A673 (cell line): ENCODE measurements at regions not wholly inside any gene's neighbourhood (a gene's known extent, or its start where the extent isn't known, plus 50 kb on each side); places are given as distances from the start of the nearest gene placed in this dataset.

Experiments
- BruUV-seq: library from RNA; stranded (reverse); fragments of 400-500 nt; replicated peaks from 2 replicates; lab custom pipeline; 2021; lab: Mats Ljungman, UMichigan
- CTCF ChIA-PET: fragments of 300-600 bp; sonication (Branson Sonifier 250); formaldehyde crosslinking; loops from one replicate; lab custom pipeline; 2022; ENCODE audit warnings: antibody characterized with exemption; lab: Charles Lee
- POLR2A ChIA-PET: fragments of 300-600 bp; sonication (Branson Sonifier 250); formaldehyde crosslinking; loops from one replicate; lab custom pipeline; 2022; ENCODE audit warnings: antibody characterized with exemption; ENCODE audit not compliant: low non-redundant PET; lab: Charles Lee
- DNase-seq: peaks from one replicate; pipeline ENCODE4 v3.0.0-alpha.2; 2015; ENCODE audit warnings: low spot score
- H3K27ac ChIP-seq: fragments of 200-600 bp; sonication (generic); 2 replicates; pipeline ENCODE4 v1.5.1; 2016; ENCODE audit warnings: mixed run types, low read depth, mild to moderate bottlenecking, mixed read lengths, antibody characterized with exemption, low read length; ENCODE audit not compliant: poor library complexity, severe bottlenecking
- H3K27me3 ChIP-seq: fragments of 200-600 bp; sonication (generic); replicated peaks from 2 replicates; pipeline ENCODE4 v1.6.1; 2017; ENCODE audit warnings: mixed run types, low read depth, mild to moderate bottlenecking, mixed read lengths, antibody characterized with exemption, low read length; ENCODE audit not compliant: insufficient read depth, poor library complexity
- H3K36me3 ChIP-seq: fragments of 200-600 bp; sonication (generic); 2 replicates; pipeline ENCODE4 v1.6.1; 2016; ENCODE audit warnings: mixed run types, mild to moderate bottlenecking, mixed read lengths, antibody characterized with exemption, low read length; ENCODE audit not compliant: insufficient read depth, poor library complexity, severe bottlenecking
- H3K4me1 ChIP-seq: fragments of 200-600 bp; sonication (generic); 2 replicates; pipeline ENCODE4 v1.6.1; 2017; ENCODE audit warnings: mixed run types, mild to moderate bottlenecking, mixed read lengths, antibody characterized with exemption, low read length; ENCODE audit not compliant: insufficient read depth, poor library complexity, severe bottlenecking
- H3K4me3 ChIP-seq: fragments of 200-600 bp; sonication (generic); 2 replicates; pipeline ENCODE4 v1.5.1; 2016; ENCODE audit warnings: low read depth, mixed run types, mild to moderate bottlenecking, mixed read lengths, low read length; ENCODE audit not compliant: poor library complexity, severe bottlenecking
- H3K9me3 ChIP-seq: fragments of 200-600 bp; sonication (generic); 2 replicates; pipeline ENCODE4 v1.6.1; 2016; ENCODE audit warnings: mixed run types, low read depth, mild to moderate bottlenecking, mixed read lengths, antibody characterized with exemption, low read length; ENCODE audit not compliant: poor library complexity, severe bottlenecking
- CTCF ChIP-seq: fragments of 300-800, 200-600 bp; sonication (generic); conservative IDR thresholded peaks from 2 replicates; pipeline ENCODE4 v1.5.1; 2017; ENCODE audit warnings: low read depth, mild to moderate bottlenecking, antibody characterized with exemption, low read length, moderate library complexity, mixed read lengths
- EZH2 ChIP-seq: fragments of 200-600 bp; sonication (generic); IDR thresholded peaks from 2 replicates; pipeline ENCODE4 v1.6.1; 2017; ENCODE audit warnings: borderline replicate concordance, low read depth, mild to moderate bottlenecking, mixed read lengths, antibody characterized with exemption, low read length; ENCODE audit not compliant: poor library complexity, severe bottlenecking
- intact Hi-C: fragments of 100-400 bp; cut with micrococcal nuclease; formaldehyde crosslinking; loops from one replicate; pipeline ENCODE4 v1.10.0; 2022; ENCODE audit not compliant: unreplicated experiment

GRCh38 chr2:150228936-150229335 lies 258.5 kb downstream of the RND3 start:
- Histone ChIP-seq H3K27ac (no peak overlapping the region), H3K36me3 (no peaks in the 10 kb centered on the region), H3K27me3 (no peaks in the 10 kb centered on the region), H3K4me3 (no peak overlapping the region), H3K4me1 (no peaks in the 10 kb centered on the region), H3K9me3 (no peaks in the 10 kb centered on the region)
- ChIA-PET POLR2A (no interaction called here), CTCF (no interaction called here)
- no TSS peak for BruUV-seq
- intact Hi-C loops, result no loop called here
- TF ChIP-seq CTCF (no peak), EZH2 (no peak)
- no peak for DNase-seq

GRCh38 chr2:150225030-150225429 lies 262.4 kb downstream of the RND3 start:
- no peak for DNase-seq
- Histone ChIP-seq H3K4me3 (no peak overlapping the region), H3K27ac (no peak overlapping the region), H3K9me3 (no peaks in the 10 kb centered on the region), H3K36me3 (no peaks in the 10 kb centered on the region), H3K4me1 (no peaks in the 10 kb centered on the region), H3K27me3 (no peaks in the 10 kb centered on the region)
- POLR2A ChIA-PET, result no interaction called here
- TF ChIP-seq EZH2, result no peak
- TF ChIP-seq CTCF, result no peak
- CTCF ChIA-PET, result no interaction called here
- intact Hi-C loops, result no loop called here
- BruUV-seq, result no TSS peak

- H3K4me3 ChIP-seq, result no peak overlapping the region
- intact Hi-C loops, result no loop called here
- H3K27ac ChIP-seq, result no peak overlapping the region
- no peak for DNase-seq
- no peak for TF ChIP-seq EZH2
- no peak for TF ChIP-seq CTCF
- BruUV-seq, result no TSS peak
- no peaks in the 10 kb centered on the region for H3K4me1 ChIP-seq
- POLR2A ChIA-PET, result no interaction called here
- no peaks in the 10 kb centered on the region for H3K36me3 ChIP-seq
- no peaks in the 10 kb centered on the region for H3K27me3 ChIP-seq
- CTCF ChIA-PET, result no interaction called here
- H3K9me3 ChIP-seq, result no peaks in the 10 kb centered on the region
Observed at GRCh38 chr2:150224321-150224720, 263.1 kb downstream of the RND3 start.
